ENCODE measurements at regions not wholly inside any gene's neighbourhood (a gene's known extent, or its start where the extent isn't known, plus 50 kb on each side); places are given as distances from the start of the nearest gene placed in this dataset.

- DNase-seq (ENCODE audit: low read depth in 2 of 2): peak; percentile 49 to 53
Measured at GRCh38 chr10:78706726-78707540, 361.8 kb upstream of the ZMIZ1 start.

- no peak for DNase-seq (ENCODE audit: low read depth in 2 of 2)
Measured at GRCh38 chr10:78707745-78708144, 361.0 kb upstream of the ZMIZ1 start.

GRCh38 chr10:78712147-78712546 lies 356.6 kb upstream of the ZMIZ1 start:
- no peak for DNase-seq (ENCODE audit: low read depth in 2 of 2)

- no peak for DNase-seq (ENCODE audit: low read depth in 2 of 2)
Measured at GRCh38 chr10:78713659-78714058, 355.1 kb upstream of the ZMIZ1 start.

- DNase-seq (ENCODE audit: low read depth in 2 of 2): no peak
Measured at GRCh38 chr10:78714225-78714624, 354.5 kb upstream of the ZMIZ1 start.

GRCh38 chr10:78715435-78715834 lies 353.3 kb upstream of the ZMIZ1 start:
- no peak for DNase-seq (ENCODE audit: low read depth in 2 of 2)

- DNase-seq (ENCODE audit: low read depth in 2 of 2): no peak
Measured at GRCh38 chr10:78716043-78716660, 352.6 kb upstream of the ZMIZ1 start.

GRCh38 chr10:78717200-78717599 lies 351.6 kb upstream of the ZMIZ1 start:
- peak in 1 of 2 experiments; percentile 48 for DNase-seq (ENCODE audit: low read depth in 2 of 2)

GRCh38 chr10:78718032-78718572 lies 350.7 kb upstream of the ZMIZ1 start:
- no peak for DNase-seq (ENCODE audit: low read depth in 2 of 2)

GRCh38 chr10:78719276-78719675 lies 349.5 kb upstream of the ZMIZ1 start:
- no peak for DNase-seq (ENCODE audit: low read depth in 2 of 2)

- DNase-seq (ENCODE audit: low read depth in 2 of 2): no peak
Measured at GRCh38 chr10:78720091-78720490, 348.7 kb upstream of the ZMIZ1 start.

- no peak for DNase-seq (ENCODE audit: low read depth in 2 of 2)
Measured at GRCh38 chr10:78721231-78721630, 347.5 kb upstream of the ZMIZ1 start.

GRCh38 chr10:78724846-78725245 lies 343.9 kb upstream of the ZMIZ1 start:
- no peak for DNase-seq (ENCODE audit: low read depth in 2 of 2)

GRCh38 chr10:78726171-78726570 lies 342.6 kb upstream of the ZMIZ1 start:
- no peak for DNase-seq (ENCODE audit: low read depth in 2 of 2)

- DNase-seq (ENCODE audit: low read depth in 2 of 2): no peak
Measured at GRCh38 chr10:78727251-78727650, 341.5 kb upstream of the ZMIZ1 start.

GRCh38 chr10:78727728-78728127 lies 341.0 kb upstream of the ZMIZ1 start:
- no peak for DNase-seq (ENCODE audit: low read depth in 2 of 2)

GRCh38 chr10:78728176-78728575 lies 340.6 kb upstream of the ZMIZ1 start:
- DNase-seq (ENCODE audit: low read depth in 2 of 2): no peak

GRCh38 chr10:78729366-78729765 lies 339.4 kb upstream of the ZMIZ1 start:
- no peak for DNase-seq (ENCODE audit: low read depth in 2 of 2)

- DNase-seq (ENCODE audit: low read depth in 2 of 2): no peak
Measured at GRCh38 chr10:78729800-78730199, 339.0 kb upstream of the ZMIZ1 start.

GRCh38 chr10:78730754-78731153 lies 338.0 kb upstream of the ZMIZ1 start:
- no peak for DNase-seq (ENCODE audit: low read depth in 2 of 2)

GRCh38 chr10:78731675-78732074 lies 337.1 kb upstream of the ZMIZ1 start:
- no peak for DNase-seq (ENCODE audit: low read depth in 2 of 2)

GRCh38 chr10:78732381-78732780 lies 336.4 kb upstream of the ZMIZ1 start:
- no peak for DNase-seq (ENCODE audit: low read depth in 2 of 2)

Data from fibroblast of skin of left quadriceps (primary cell).